ENCODE measurements at regions not wholly inside any gene's neighbourhood (a gene's known extent, or its start where the extent isn't known, plus 50 kb on each side); places are given as distances from the start of the nearest gene placed in this dataset.
A peak's percentile ranks its signal among the peaks of the same experiment; 100 is the strongest.

DNA sequence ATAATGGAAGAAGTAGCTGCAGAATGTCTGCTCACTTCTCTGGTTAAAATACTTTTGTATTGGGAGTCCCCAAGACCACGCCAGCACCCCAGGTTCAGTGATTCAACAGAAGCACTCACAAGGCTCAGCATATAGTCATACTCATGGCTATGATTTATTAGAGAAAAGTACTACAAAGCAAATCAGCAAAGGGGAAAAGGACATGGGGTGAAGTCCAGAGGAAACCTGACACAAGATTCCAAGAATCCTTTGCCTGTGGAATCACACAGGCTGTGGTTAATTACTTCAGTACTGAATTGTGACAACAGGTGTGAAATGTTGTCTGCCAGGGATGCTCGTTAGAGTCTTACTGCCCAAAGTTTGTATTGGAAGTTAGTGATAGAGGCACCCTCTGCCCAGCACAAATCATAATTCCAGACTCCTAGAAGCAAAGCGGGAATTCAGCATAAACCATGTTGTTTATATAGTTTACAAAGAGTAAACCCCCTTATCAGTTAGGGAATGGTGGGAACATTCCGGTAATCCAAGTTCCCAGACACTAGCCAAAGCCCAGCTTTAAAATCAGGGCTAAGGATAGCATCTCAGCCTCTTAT lies 79.4 kb downstream of the HYCC1 start:
- no peak overlapping the region for H3K9ac ChIP-seq (ENCODE audit: low read length in 3 of 3)
- no peak overlapping the region for H3K27ac ChIP-seq (ENCODE audit: low read depth in 2 of 2, low read length in 2 of 2)
- DNase-seq (peak in 1 of 5 donors; percentile 28), FAIRE-seq (no peak)
- no peaks in the 10 kb centered on the region for H3K27me3 ChIP-seq (ENCODE audit: control insufficient read depth, insufficient read depth, low read length)
- TF ChIP-seq CTCF (IDR thresholded peaks at IDR 0.05; ENCODE audit: borderline replicate concordance, extremely low read depth, insufficient read depth), result no peak
- intact Hi-C loops (cut with DNase I), result no loop called here
- no peak overlapping the region for H3K4me3 ChIP-seq (ENCODE audit: low read length in 3 of 3)
- no peaks in the 10 kb centered on the region for H3K4me1 ChIP-seq (ENCODE audit: control insufficient read depth in 2 of 3, insufficient read depth in 2 of 3, low read depth in 1 of 3, low read length in 3 of 3)
- no peaks in the 10 kb centered on the region for H3K9me3 ChIP-seq (ENCODE audit: control insufficient read depth in 2 of 3, insufficient read depth in 1 of 3, low read length in 3 of 3)
- H3K36me3 ChIP-seq (ENCODE audit: control insufficient read depth in 2 of 3, insufficient read depth in 3 of 3, low read length in 3 of 3), result no peaks in the 10 kb centered on the region

DNA sequence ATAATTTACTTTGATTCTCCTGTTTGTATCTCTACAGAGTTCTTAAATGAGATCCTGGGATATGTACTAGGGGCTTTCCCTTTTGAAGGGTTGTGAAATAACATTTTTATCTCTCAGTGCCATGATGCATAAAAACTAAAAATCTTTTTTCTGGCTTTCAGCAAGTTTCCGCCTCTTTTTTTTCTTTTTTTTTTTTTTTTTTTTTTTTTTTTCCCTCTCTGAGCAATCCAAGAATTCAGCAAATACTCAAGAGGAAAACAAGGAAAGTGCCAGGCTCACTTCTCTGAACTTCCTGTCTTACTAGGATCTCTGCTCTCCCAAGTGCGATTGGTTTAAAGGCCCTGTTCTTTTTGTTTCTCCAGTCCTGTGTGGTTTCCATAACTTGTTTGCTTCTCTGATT lies 79.9 kb downstream of the HYCC1 start:
- Histone ChIP-seq H3K4me1 (ENCODE audit: control insufficient read depth in 2 of 3, insufficient read depth in 2 of 3, low read depth in 1 of 3, low read length in 3 of 3) (no peaks in the 10 kb centered on the region), H3K9me3 (ENCODE audit: control insufficient read depth in 2 of 3, insufficient read depth in 1 of 3, low read length in 3 of 3) (no peaks in the 10 kb centered on the region), H3K9ac (ENCODE audit: low read length in 3 of 3) (no peak overlapping the region), H3K36me3 (ENCODE audit: control insufficient read depth in 2 of 3, insufficient read depth in 3 of 3, low read length in 3 of 3) (no peaks in the 10 kb centered on the region), H3K27ac (ENCODE audit: low read depth in 2 of 2, low read length in 2 of 2) (no peak overlapping the region), H3K4me3 (ENCODE audit: low read length in 3 of 3) (no peak overlapping the region), H3K27me3 (ENCODE audit: control insufficient read depth, insufficient read depth, low read length) (no peaks in the 10 kb centered on the region)
- intact Hi-C loops (cut with DNase I), result no loop called here
- no peak for FAIRE-seq
- DNase-seq, result no peak
- TF ChIP-seq CTCF (IDR thresholded peaks at IDR 0.05; ENCODE audit: borderline replicate concordance, extremely low read depth, insufficient read depth), result no peak

DNA sequence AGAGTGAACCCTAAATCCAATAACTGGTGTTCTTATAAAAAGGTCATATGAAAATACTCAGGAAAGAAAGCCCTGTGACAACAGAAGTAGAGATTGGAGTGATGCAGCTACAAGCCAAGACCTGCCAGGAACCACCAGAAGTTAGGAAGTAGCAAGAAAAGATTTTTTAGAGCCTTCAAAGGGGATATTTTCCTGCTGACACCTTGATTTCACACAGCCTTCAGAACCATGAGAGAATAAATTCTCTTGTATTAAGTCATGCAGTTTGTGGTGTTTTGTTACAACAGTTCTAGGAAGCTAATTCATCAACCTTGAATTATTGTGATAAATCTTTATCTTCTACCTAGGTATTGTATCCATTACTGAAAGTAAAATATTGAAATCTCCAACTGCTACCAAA lies 81.0 kb downstream of the HYCC1 start:
- no peak overlapping the region for H3K9ac ChIP-seq (ENCODE audit: low read length in 3 of 3)
- DNase-seq (no peak), FAIRE-seq (no peak)
- intact Hi-C loops (cut with DNase I), result no loop called here
- H3K4me1 ChIP-seq (ENCODE audit: control insufficient read depth in 2 of 3, insufficient read depth in 2 of 3, low read depth in 1 of 3, low read length in 3 of 3), result no peaks in the 10 kb centered on the region
- no peaks in the 10 kb centered on the region for H3K27me3 ChIP-seq (ENCODE audit: control insufficient read depth, insufficient read depth, low read length)
- no peak overlapping the region for H3K27ac ChIP-seq (ENCODE audit: low read depth in 2 of 2, low read length in 2 of 2)
- no peak for TF ChIP-seq CTCF (IDR thresholded peaks at IDR 0.05; ENCODE audit: borderline replicate concordance, extremely low read depth, insufficient read depth)
- H3K9me3 ChIP-seq (ENCODE audit: control insufficient read depth in 2 of 3, insufficient read depth in 1 of 3, low read length in 3 of 3), result no peaks in the 10 kb centered on the region
- no peaks in the 10 kb centered on the region for H3K36me3 ChIP-seq (ENCODE audit: control insufficient read depth in 2 of 3, insufficient read depth in 3 of 3, low read length in 3 of 3)
- no peak overlapping the region for H3K4me3 ChIP-seq (ENCODE audit: low read length in 3 of 3)

- no peak for FAIRE-seq
- no peaks in the 10 kb centered on the region for H3K36me3 ChIP-seq (ENCODE audit: control insufficient read depth in 2 of 3, insufficient read depth in 3 of 3, low read length in 3 of 3)
- H3K9me3 ChIP-seq (ENCODE audit: control insufficient read depth in 2 of 3, insufficient read depth in 1 of 3, low read length in 3 of 3), result no peaks in the 10 kb centered on the region
- no peaks in the 10 kb centered on the region for H3K4me1 ChIP-seq (ENCODE audit: control insufficient read depth in 2 of 3, insufficient read depth in 2 of 3, low read depth in 1 of 3, low read length in 3 of 3)
- no peak overlapping the region for H3K9ac ChIP-seq (ENCODE audit: low read length in 3 of 3)
- H3K27me3 ChIP-seq (ENCODE audit: control insufficient read depth, insufficient read depth, low read length), result no peaks in the 10 kb centered on the region
- intact Hi-C loops (cut with DNase I), result no loop called here
- no peak overlapping the region for H3K4me3 ChIP-seq (ENCODE audit: low read length in 3 of 3)
- DNase-seq, result no peak
- TF ChIP-seq CTCF (IDR thresholded peaks at IDR 0.05; ENCODE audit: borderline replicate concordance, extremely low read depth, insufficient read depth), result no peak
- no peak overlapping the region for H3K27ac ChIP-seq (ENCODE audit: low read depth in 2 of 2, low read length in 2 of 2)
Measured at GRCh38 chr7:22931011-22931410, 82.9 kb downstream of the HYCC1 start.
